GM12878 (cell line): ENCODE measurements at regions not wholly inside any gene's neighbourhood (a gene's known extent, or its start where the extent isn't known, plus 50 kb on each side); places are given as distances from the start of the nearest gene placed in this dataset.

Experiments
- ATAC-seq: fragments of 200-7000 bp; cut with Tn5 transposase; 3 replicates; pipeline ENCODE4 v1.9.1; 2020; ENCODE audit warnings: mild to moderate bottlenecking, moderate library complexity
- BruUV-seq: library from RNA; stranded (reverse); fragments of 400-500 nt; replicated peaks from 2 replicates; lab custom pipeline; 2021; lab: Mats Ljungman, UMichigan
- CTCF ChIA-PET: fragments of 300-600 bp; sonication (Branson Sonifier 250); formaldehyde crosslinking; extraction: SDS; loops from one replicate; lab custom pipeline; 2021; ENCODE audit warnings: inconsistent platforms; lab: Yijun Ruan, JAX
- POLR2A ChIA-PET: fragments of 350-600 bp; formaldehyde crosslinking; extraction: SDS; loops from one replicate; lab custom pipeline; 2021; ENCODE audit warnings: inconsistent platforms; lab: Charles Lee
- RAD21 ChIA-PET: fragments of 300-600 bp; sonication (Branson Sonifier 250); formaldehyde crosslinking; loops from one replicate; lab custom pipeline; 2023; ENCODE audit warnings: antibody characterized with exemption; ENCODE audit not compliant: unreplicated experiment; lab: Charles Lee
- SMC1A ChIA-PET: fragments of 300-600 bp; sonication (Branson Sonifier 250); formaldehyde crosslinking; loops from one replicate; lab custom pipeline; 2023; ENCODE audit not compliant: unreplicated experiment, uncharacterized antibody; lab: Charles Lee
- DNase-seq: peaks from one replicate; pipeline ENCODE4 v3.0.0-alpha.2; 2011; ENCODE audit warnings: low read depth, low spot score
- FAIRE-seq: peaks from 3 replicates; lab custom pipeline; 2011; peaks lifted over from hg19 to GRCh38; lab: Jason Lieb, UNC
- H2AFZ ChIP-seq: 2 replicates; pipeline ENCODE4 v1.6.0; 2011; ENCODE audit warnings: low read depth, low read length, control low read depth; ENCODE audit not compliant: control insufficient read depth
- H3K27ac ChIP-seq: 2 replicates; pipeline ENCODE4 v1.5.1; 2011; ENCODE audit warnings: control low read depth; ENCODE audit not compliant: control insufficient read depth, insufficient read depth
- H3K27me3 ChIP-seq, 2 experiments: replicated peaks in 1 of 2; 2 replicates each; pipeline versions ENCODE4 v1.6.0 to v1.6.1; 2011; ENCODE audit warnings: low read length in 1 of 2; ENCODE audit not compliant: control insufficient read depth in 2 of 2, insufficient read depth in 2 of 2
- H3K36me3 ChIP-seq, 2 experiments: 2 replicates each; pipeline ENCODE4 v1.5.1; 2011; ENCODE audit warnings: low read length in 1 of 2; ENCODE audit not compliant: control insufficient read depth in 2 of 2, insufficient read depth in 2 of 2
- H3K4me1 ChIP-seq: 2 replicates; pipeline ENCODE4 v1.6.1; 2011; ENCODE audit warnings: mild to moderate bottlenecking, low read length, moderate library complexity, mixed read lengths; ENCODE audit not compliant: control insufficient read depth, insufficient read depth
- H3K4me2 ChIP-seq: 2 replicates; pipeline ENCODE4 v1.6.0; 2011; ENCODE audit warnings: control low read depth; ENCODE audit not compliant: control insufficient read depth, insufficient read depth
- H3K4me3 ChIP-seq: fragments of 200-600 bp; sonication (generic); 2 replicates; pipeline ENCODE4 v1.5.1; 2016
- H3K79me2 ChIP-seq: 2 replicates; pipeline ENCODE4 v1.6.0; 2011; ENCODE audit warnings: low read length; ENCODE audit not compliant: control insufficient read depth, insufficient read depth
- H3K9ac ChIP-seq: 2 replicates; pipeline ENCODE4 v1.8.0; 2011; ENCODE audit warnings: low read length, control low read depth, mixed read lengths; ENCODE audit not compliant: control insufficient read depth, insufficient read depth
- H3K9me3 ChIP-seq: replicated peaks from 3 replicates; pipeline ENCODE4 v1.5.1; 2011; ENCODE audit warnings: mild to moderate bottlenecking, low read length; ENCODE audit not compliant: control insufficient read depth, insufficient read depth
- H4K20me1 ChIP-seq: 2 replicates; pipeline ENCODE4 v1.6.0; 2011; ENCODE audit not compliant: control insufficient read depth, insufficient read depth
- BACH1 ChIP-seq: fragments of 450-650 bp; IDR thresholded peaks from 2 replicates; pipeline ENCODE4 v1.6.1; 2017; ENCODE audit warnings: mild to moderate bottlenecking, borderline replicate concordance
- CBFB ChIP-seq: IDR thresholded peaks from 2 replicates; pipeline ENCODE4 v1.6.1; 2016; ENCODE audit warnings: antibody characterized with exemption, low read depth
- CHD4 ChIP-seq: fragments of 200-600 bp; sonication (generic); IDR thresholded peaks from 2 replicates; pipeline ENCODE4 v1.6.1; 2016; ENCODE audit warnings: mild to moderate bottlenecking
- HDGF ChIP-seq: fragments of 450-650 bp; IDR thresholded peaks from 2 replicates; pipeline ENCODE4 v1.6.1; 2016; ENCODE audit warnings: antibody characterized with exemption
- KAT2A ChIP-seq: conservative IDR thresholded peaks from 2 replicates; pipeline ENCODE4 v1.6.1; 2011; ENCODE audit warnings: low read depth, low read length; ENCODE audit not compliant: control insufficient read depth
- PAX8 ChIP-seq: fragments of 450-650 bp; IDR thresholded peaks from 2 replicates; pipeline ENCODE4 v1.6.1; 2017; ENCODE audit warnings: mild to moderate bottlenecking, moderate library complexity
- POLR2A ChIP-seq: IDR thresholded peaks from 2 replicates; pipeline ENCODE4 v1.6.1; 2011; ENCODE audit warnings: low read depth, mild to moderate bottlenecking, low read length
- SP1 ChIP-seq: IDR thresholded peaks from one replicate; pipeline ENCODE4 v1.6.1; 2011; ENCODE audit warnings: low read depth, low read length
- STAT1 ChIP-seq: fragments of 450-650 bp; conservative IDR thresholded peaks from 2 replicates; pipeline ENCODE4 v1.6.1; 2014; ENCODE audit warnings: antibody characterized with exemption, mild to moderate bottlenecking
- TCF7 ChIP-seq: IDR thresholded peaks from 2 replicates; pipeline ENCODE4 v1.6.1; 2014; ENCODE audit warnings: antibody characterized with exemption, borderline replicate concordance
- WRNIP1 ChIP-seq: IDR thresholded peaks from 2 replicates; pipeline ENCODE4 v1.6.1; 2011; ENCODE audit warnings: low read depth, low read length, improper control_type of control experiment, borderline replicate concordance
- ZNF24 ChIP-seq: fragments of 450-650 bp; IDR thresholded peaks from 2 replicates; pipeline ENCODE4 v1.6.1; 2017; ENCODE audit warnings: antibody characterized with exemption, mild to moderate bottlenecking
- ZNF384 ChIP-seq: IDR thresholded peaks from 2 replicates; pipeline ENCODE4 v1.6.1; 2012; ENCODE audit warnings: low read depth, mild to moderate bottlenecking, low read length, improper control_type of control experiment, borderline replicate concordance
- WGBS: methylation state at CpG from one replicate; pipeline ENCODE4 v1.1.6; 2016; ENCODE audit warnings: low lambda C conversion rate; ENCODE audit not compliant: insufficient replicate concordance, insufficient coverage; ENCODE audit errors: missing lambda C conversion rate; 5-methylcytosine and 5-hydroxymethylcytosine counted together
- in situ Hi-C: fragments of 300-500 bp; cut with MboI; formaldehyde crosslinking; loops from 9 replicates; pipeline ENCODE4 v1.14.3; 2018; ENCODE audit warnings: mixed read lengths
- intact Hi-C: fragments of 100-400 bp; cut with micrococcal nuclease; formaldehyde crosslinking; loops from one replicate; pipeline ENCODE4 v1.14.2; 2022; ENCODE audit not compliant: unreplicated experiment

- no peak overlapping the region for H3K4me2 ChIP-seq
- H3K4me3 ChIP-seq = no peak overlapping the region
- H3K36me3 ChIP-seq = no peaks in the 10 kb centered on the region
- no peak for FAIRE-seq
- ChIA-PET SMC1A (interaction anchor here (1.1 to 1.6 kb wide), 2 partner anchors 98 to 261 kb away, joined by 3 to 5 read pairs; no protein-coding TSS in a partner anchor), CTCF (no interaction called here), RAD21 (no interaction called here), POLR2A (no interaction called here)
- H3K9ac ChIP-seq = no peak overlapping the region
- TF ChIP-seq ZNF24 = no peak
- TF ChIP-seq CBFB = no peak
- no peak for TF ChIP-seq SP1
- no peak for TF ChIP-seq HDGF
- TF ChIP-seq WRNIP1 = no peak
- no peak for TF ChIP-seq CHD4
- no peak for TF ChIP-seq BACH1
- TF ChIP-seq KAT2A = no peak
- TF ChIP-seq PAX8 = no peak
- TF ChIP-seq TCF7 = no peak
- no peak for TF ChIP-seq STAT1
- TF ChIP-seq POLR2A = no peak
- no peak for TF ChIP-seq ZNF384
- no peaks in the 10 kb centered on the region for H3K79me2 ChIP-seq
- 97% methylated on average over 6 of the region's 6 CpGs for WGBS
- H2AFZ ChIP-seq = no peak overlapping the region
- no peaks in the 10 kb centered on the region for H4K20me1 ChIP-seq
- intact Hi-C loops (loop anchor here (10.0 kb wide), 1 partner anchor 490 kb away; no protein-coding TSS in a partner anchor), in situ Hi-C loops (no loop called here)
- DNase-seq = no peak
- no TSS peak for BruUV-seq
- ATAC-seq = no peak
- peaks cover 7% of the 10 kb centered on the region for H3K9me3 ChIP-seq
- H3K27me3 ChIP-seq = no peaks in the 10 kb centered on the region
- peaks cover 24% of the 10 kb centered on the region for H3K4me1 ChIP-seq
- H3K27ac ChIP-seq = no peak overlapping the region
Observed at GRCh38 chr12:25714198-25714984, 161.3 kb upstream of the LMNTD1 start.
